WTC11 (cell line): ENCODE measurements at regions not wholly inside any gene's neighbourhood (a gene's known extent, or its start where the extent isn't known, plus 50 kb on each side); places are given as distances from the start of the nearest gene placed in this dataset.

Source experiments
- CTCF ChIP-seq: fragments of 200-600 bp; IDR thresholded peaks from 2 replicates; pipeline ENCODE4 v1.8.0; 2022; ENCODE audit warnings: antibody characterized with exemption
- E2F1 ChIP-seq: sonication (generic); formaldehyde crosslinking; IDR thresholded peaks from 2 replicates; pipeline ENCODE4 v1.8.0; 2022; ENCODE audit warnings: mild to moderate bottlenecking, missing genetic modification reagents
- FOXK1 ChIP-seq: sonication (generic); formaldehyde crosslinking; IDR thresholded peaks from 2 replicates; pipeline ENCODE4 v1.8.0; 2022; ENCODE audit warnings: mild to moderate bottlenecking, moderate library complexity, missing genetic modification reagents
- GABPB1 ChIP-seq: sonication (generic); formaldehyde crosslinking; IDR thresholded peaks from 2 replicates; pipeline ENCODE4 v1.8.1; 2023; ENCODE audit warnings: mild to moderate bottlenecking, missing genetic modification reagents
- NR2C2 ChIP-seq: sonication (generic); formaldehyde crosslinking; IDR thresholded peaks from 2 replicates; pipeline ENCODE4 v1.8.0; 2022; ENCODE audit warnings: mild to moderate bottlenecking, missing genetic modification reagents
- ZNF121 ChIP-seq: sonication (generic); formaldehyde crosslinking; IDR thresholded peaks from 2 replicates; pipeline ENCODE4 v1.8.0; 2023; ENCODE audit warnings: missing genetic modification reagents
- ZNF317 ChIP-seq: sonication (generic); formaldehyde crosslinking; IDR thresholded peaks from 2 replicates; pipeline ENCODE4 v1.8.1; 2023; ENCODE audit warnings: low read depth, mild to moderate bottlenecking, moderate library complexity, missing genetic modification reagents, borderline replicate concordance
- TF ChIP-seq, protein P1 (sequence below): sonication (generic); formaldehyde crosslinking; conservative IDR thresholded peaks from 2 replicates; pipeline ENCODE4 v1.8.1; 2022; ENCODE audit warnings: mild to moderate bottlenecking, missing genetic modification reagents
- TF ChIP-seq, protein P2 (sequence below): sonication (generic); formaldehyde crosslinking; IDR thresholded peaks from 2 replicates; pipeline ENCODE4 v1.8.1; 2023; ENCODE audit warnings: mild to moderate bottlenecking, missing genetic modification reagents, borderline replicate concordance
- TF ChIP-seq, protein P3 (sequence below): sonication (generic); formaldehyde crosslinking; IDR thresholded peaks from 2 replicates; pipeline ENCODE4 v1.8.0; 2022; ENCODE audit warnings: mild to moderate bottlenecking, missing genetic modification reagents

- TF ChIP-seq CTCF (no peak), E2F1 (CRISPR knock-in tag) (no peak), ZNF317 (CRISPR knock-in tag) (no peak), NR2C2 (no peak), GABPB1 (no peak), ZNF121 (CRISPR knock-in tag) (no peak), FOXK1 (CRISPR knock-in tag) (no peak)
- TF ChIP-seq, protein P1, sequence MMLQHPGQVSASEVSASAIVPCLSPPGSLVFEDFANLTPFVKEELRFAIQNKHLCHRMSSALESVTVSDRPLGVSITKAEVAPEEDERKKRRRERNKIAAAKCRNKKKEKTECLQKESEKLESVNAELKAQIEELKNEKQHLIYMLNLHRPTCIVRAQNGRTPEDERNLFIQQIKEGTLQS (CRISPR knock-in tag): no peak
- TF ChIP-seq, protein P2, sequence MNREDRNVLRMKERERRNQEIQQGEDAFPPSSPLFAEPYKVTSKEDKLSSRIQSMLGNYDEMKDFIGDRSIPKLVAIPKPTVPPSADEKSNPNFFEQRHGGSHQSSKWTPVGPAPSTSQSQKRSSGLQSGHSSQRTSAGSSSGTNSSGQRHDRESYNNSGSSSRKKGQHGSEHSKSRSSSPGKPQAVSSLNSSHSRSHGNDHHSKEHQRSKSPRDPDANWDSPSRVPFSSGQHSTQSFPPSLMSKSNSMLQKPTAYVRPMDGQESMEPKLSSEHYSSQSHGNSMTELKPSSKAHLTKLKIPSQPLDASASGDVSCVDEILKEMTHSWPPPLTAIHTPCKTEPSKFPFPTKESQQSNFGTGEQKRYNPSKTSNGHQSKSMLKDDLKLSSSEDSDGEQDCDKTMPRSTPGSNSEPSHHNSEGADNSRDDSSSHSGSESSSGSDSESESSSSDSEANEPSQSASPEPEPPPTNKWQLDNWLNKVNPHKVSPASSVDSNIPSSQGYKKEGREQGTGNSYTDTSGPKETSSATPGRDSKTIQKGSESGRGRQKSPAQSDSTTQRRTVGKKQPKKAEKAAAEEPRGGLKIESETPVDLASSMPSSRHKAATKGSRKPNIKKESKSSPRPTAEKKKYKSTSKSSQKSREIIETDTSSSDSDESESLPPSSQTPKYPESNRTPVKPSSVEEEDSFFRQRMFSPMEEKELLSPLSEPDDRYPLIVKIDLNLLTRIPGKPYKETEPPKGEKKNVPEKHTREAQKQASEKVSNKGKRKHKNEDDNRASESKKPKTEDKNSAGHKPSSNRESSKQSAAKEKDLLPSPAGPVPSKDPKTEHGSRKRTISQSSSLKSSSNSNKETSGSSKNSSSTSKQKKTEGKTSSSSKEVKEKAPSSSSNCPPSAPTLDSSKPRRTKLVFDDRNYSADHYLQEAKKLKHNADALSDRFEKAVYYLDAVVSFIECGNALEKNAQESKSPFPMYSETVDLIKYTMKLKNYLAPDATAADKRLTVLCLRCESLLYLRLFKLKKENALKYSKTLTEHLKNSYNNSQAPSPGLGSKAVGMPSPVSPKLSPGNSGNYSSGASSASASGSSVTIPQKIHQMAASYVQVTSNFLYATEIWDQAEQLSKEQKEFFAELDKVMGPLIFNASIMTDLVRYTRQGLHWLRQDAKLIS: no peak
- TF ChIP-seq, protein P3, sequence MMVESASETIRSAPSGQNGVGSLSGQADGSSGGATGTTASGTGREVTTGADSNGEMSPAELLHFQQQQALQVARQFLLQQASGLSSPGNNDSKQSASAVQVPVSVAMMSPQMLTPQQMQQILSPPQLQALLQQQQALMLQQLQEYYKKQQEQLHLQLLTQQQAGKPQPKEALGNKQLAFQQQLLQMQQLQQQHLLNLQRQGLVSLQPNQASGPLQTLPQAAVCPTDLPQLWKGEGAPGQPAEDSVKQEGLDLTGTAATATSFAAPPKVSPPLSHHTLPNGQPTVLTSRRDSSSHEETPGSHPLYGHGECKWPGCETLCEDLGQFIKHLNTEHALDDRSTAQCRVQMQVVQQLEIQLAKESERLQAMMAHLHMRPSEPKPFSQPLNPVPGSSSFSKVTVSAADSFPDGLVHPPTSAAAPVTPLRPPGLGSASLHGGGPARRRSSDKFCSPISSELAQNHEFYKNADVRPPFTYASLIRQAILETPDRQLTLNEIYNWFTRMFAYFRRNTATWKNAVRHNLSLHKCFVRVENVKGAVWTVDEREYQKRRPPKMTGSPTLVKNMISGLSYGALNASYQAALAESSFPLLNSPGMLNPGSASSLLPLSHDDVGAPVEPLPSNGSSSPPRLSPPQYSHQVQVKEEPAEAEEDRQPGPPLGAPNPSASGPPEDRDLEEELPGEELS (CRISPR knock-in tag): no peak
These were observed 71.5 kb upstream of the N4BP1 start for GRCh38 chr16:48681520-48681919.
